NOMO-1 (cell line): ENCODE measurements at regions not wholly inside any gene's neighbourhood (a gene's known extent, or its start where the extent isn't known, plus 50 kb on each side); places are given as distances from the start of the nearest gene placed in this dataset.

Experiments used
- DNase-seq, 2 experiments: peaks; one replicate each; lab custom pipeline; 2025; ENCODE audit not compliant: unreplicated experiment in 2 of 2; lab: John Stamatoyannopoulos, UW

- no peak for DNase-seq
Measured at GRCh38 chr1:193819376-193819775, 633.0 kb upstream of the B3GALT2 start.

GRCh38 chr1:193807208-193807607, 620.8 kb upstream of the B3GALT2 start:
- no peak for DNase-seq

DNA sequence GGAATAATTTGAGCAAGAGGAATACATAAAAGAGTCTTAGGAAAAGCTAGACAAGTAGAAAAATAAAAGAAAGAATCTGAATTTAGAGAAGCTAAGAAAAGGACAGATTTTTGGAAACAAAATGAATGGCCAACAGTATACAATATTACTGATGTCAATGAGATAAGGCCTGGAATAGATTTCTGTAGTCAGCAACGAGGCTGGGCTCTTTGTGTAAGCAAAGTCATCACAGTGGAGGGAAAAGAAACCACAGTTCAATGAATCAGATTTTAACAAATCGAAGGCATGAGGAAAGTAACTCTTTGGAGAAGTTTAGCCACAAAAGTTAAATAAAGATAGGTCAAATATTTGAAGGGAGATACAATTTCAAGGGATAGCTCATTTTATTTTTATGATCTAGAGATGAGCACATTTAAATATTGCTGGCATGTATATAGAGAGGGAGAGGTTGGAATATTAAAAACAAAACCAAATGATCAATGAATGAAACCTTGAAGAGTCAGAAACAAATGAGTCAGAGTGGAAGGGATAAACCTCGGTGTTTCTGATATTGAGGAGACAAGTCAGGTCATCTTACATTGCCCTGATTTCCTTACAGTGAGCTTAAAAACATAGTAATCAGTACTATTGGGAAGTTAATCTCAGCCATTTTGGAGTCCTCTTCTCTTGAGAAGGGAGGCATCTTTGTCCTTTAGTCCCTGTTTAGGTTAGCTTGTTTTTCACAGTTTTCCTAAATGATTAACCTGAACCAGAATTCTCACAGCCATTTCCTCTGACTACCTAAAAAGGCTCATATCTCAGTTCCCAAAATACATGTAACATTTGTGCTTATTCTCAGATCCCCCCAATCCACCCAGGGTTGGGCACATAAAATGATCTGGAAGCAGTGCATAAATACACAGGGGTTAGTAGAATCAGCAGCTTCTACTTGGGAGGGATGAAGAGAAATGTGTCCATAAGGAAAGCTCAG, 620.0 kb upstream of the B3GALT2 start:
- no peak for DNase-seq

DNA sequence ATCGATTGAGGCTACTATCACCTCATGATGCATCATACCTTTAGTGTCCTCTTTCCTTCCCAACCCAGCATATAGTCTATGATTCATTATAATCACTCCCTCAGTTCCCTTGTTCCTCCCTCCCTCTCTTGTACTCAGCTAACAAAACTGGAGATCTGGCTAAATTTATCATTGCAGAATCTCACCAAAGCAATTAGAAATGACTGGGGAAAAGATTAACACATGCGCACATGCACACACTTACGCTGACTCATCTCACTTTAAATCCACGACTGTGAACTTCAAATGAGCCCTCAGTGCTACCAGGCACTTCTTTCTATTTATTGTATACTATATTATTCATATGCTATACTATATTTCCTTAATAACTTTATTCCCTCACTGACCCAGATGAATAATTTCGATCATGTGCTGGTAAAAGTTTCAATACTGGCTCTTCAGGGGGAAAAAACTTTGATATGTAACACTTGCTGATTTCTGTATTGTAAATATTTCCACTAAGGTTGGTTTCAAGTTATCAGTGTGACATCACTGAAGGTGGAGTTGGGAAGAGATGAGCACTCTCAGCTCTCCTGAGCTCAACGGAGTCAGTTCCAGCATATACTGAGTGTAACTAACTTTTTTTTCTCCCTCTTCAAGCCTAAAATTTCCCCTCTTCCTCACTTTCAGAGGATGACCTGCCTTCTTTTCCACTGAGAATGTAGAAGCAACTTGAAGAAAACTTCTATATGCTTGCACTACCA, 613.7 kb upstream of the B3GALT2 start:
- no peak for DNase-seq

DNA sequence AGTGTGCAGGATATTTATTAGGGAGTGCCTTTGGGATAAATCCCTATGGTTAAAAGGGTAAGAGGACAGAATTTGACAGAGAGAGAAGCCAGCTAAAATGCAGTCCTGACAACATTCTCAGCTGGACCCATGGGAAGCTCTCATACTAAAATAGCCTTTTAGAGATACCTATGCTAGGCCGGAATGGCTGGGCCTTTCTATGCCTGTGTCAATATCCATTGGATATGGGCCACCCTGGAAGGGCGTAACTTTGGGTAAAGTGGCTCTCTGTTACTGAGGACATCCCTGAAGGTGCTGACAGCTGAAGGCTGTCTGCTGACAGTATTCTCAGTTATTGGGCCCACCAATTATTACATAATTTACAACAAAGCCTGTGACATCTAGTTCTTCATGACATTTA, 613.0 kb upstream of the B3GALT2 start:
- no peak for DNase-seq

DNA sequence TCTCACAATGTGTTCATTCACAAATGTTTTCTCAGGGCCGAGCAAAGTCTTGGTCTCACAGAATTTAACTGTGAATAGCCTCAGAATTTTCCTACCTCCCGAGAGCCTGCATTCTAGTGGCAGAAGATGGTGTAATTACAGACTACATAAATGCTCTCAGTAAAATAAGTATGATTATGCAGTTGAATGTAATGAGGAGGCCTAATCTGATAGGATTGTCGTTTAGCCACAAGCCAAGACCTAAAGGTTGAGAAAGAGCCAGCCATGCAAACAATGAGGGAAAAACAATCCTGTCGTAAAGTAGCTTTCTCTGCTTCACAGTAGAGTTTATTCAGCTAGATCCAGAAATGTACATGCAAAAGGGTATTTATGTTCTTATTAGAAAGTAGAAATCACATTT, 607.8 kb upstream of the B3GALT2 start:
- peak in 1 of 2 experiments; percentile 2 for DNase-seq

GRCh38 chr1:193791746-193792145, 605.3 kb upstream of the B3GALT2 start:
- no peak for DNase-seq

GRCh38 chr1:193787061-193787460, 600.6 kb upstream of the B3GALT2 start:
- no peak for DNase-seq

GRCh38 chr1:193785850-193786420, 599.5 kb upstream of the B3GALT2 start:
- DNase-seq = no peak

DNA sequence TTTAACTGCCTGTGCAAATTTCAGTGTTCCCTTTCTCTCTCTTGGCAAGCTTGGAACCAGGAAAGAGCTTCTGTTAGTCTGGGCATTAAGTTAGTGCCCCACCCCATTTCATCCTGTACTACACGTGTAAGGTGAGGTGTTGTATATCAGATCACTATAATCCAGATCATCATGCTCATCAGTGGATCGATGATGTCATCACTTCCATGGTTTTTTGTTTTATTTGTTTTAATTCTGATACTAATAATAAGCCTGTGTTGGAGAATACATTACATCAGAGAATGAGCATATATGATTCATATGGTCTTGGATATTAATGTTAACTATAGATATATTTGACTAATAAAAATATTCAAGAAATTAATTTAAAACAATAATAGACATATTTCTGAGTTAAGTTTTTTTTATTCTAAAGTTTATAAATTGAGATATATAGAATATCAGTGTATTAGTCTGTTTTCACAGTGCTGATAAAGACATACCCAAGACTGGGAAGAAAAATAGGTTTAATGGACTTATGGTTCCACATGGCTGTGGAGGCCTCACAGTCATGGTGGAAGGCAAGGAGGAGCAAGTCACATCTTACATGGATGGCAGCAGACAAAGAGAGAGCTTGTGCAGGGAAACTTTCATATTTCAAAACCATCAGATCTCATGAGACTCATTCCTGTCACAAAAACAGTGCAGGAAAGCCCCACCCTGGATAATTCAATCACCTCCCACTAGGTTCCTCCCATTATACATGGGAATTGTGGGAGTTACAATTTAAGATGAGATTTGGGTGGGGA, 588.3 kb upstream of the B3GALT2 start:
- DNase-seq = no peak

DNA sequence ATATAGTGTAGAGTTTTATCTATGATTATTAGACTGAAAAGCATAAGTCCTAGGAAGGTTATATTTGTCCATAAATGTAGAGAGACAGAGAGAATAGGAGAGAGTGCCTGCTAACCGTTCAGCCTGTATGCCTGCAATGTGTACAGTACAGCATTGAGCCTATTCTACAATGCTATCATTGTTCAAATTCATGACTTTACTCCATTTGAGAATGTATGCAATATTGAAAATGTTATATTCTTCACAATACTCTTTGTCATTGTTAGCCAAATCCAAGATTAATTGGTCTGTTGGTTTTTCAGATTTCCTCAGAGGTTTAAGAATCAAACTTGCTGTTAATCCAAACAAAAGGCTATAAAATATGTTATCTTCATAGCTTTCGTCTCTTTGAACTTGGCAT, 585.2 kb upstream of the B3GALT2 start:
- no peak for DNase-seq

GRCh38 chr1:193769651-193770050, 583.2 kb upstream of the B3GALT2 start:
- DNase-seq = no peak

DNA sequence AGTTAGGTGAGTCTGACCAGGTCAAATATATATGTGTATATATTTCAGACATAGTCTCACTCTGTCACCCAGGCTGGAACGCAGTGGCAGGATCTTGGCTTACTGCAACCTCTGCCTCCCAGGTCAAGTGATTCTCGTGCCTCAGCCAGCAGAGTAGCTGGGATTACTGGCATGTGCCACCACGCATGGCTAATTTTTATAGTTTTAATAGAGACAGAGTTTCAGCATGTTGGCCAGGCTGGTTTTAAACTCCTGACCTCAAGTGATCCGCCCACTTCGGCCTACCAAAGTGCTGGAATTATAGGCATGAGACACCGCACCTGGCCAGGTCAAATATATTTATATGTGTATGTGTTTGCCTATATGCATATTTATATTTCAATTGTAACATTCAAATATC, 581.5 kb upstream of the B3GALT2 start:
- DNase-seq = no peak

GRCh38 chr1:193766329-193766728, 579.9 kb upstream of the B3GALT2 start:
- DNase-seq = no peak

- no peak for DNase-seq
Measured at GRCh38 chr1:193763266-193763665, 576.9 kb upstream of the B3GALT2 start.

DNA sequence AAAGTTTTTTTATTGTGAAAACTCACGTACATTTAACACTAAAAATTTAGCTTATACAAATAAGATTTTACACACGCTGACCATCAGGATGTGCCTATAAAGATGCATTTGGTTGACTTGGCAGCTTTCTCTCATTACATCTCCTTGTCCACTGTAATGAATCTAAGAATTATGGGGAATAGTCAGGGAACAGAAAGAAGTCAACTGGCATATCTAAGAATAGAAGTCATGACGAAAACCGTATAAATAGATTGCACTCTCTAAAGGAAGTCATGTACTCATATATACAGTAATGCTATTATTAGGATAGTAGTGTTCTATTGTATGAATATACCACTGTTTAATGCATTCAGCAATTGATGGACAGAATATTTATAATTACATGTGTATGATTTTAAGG, 575.8 kb upstream of the B3GALT2 start:
- no peak for DNase-seq

- DNase-seq = no peak
Measured at GRCh38 chr1:193755441-193755840, 569.0 kb upstream of the B3GALT2 start.

- DNase-seq = no peak
Measured at GRCh38 chr1:193754732-193755427, 568.5 kb upstream of the B3GALT2 start.

DNA sequence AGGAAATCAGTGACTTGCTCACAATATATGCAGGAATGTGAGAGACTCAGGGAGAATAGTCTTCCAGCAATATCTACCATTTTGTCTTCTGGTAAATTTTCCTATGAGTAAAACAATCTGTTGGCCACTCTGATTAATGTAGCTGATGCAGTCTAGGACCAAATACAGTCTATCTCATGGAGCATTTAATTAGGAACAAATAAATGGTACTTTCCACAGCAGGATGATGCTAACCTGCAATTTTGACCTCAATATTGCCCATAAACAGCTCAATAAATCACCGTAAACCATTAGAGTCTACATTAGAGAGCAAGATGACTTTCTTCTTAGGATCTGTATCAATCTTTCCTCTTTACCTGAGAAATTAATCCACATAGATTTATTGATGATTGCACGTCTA, 567.7 kb upstream of the B3GALT2 start:
- no peak for DNase-seq
